GM21360 (cell line): ENCODE measurements at regions not wholly inside any gene's neighbourhood (a gene's known extent, or its start where the extent isn't known, plus 50 kb on each side); places are given as distances from the start of the nearest gene placed in this dataset.

ENCODE experiments used
- ATAC-seq: cut with Tn5 transposase; IDR thresholded peaks from one replicate; pipeline ENCODE4 v1.9.1; 2021; ENCODE audit warnings: mild to moderate bottlenecking, moderate library complexity; ENCODE audit not compliant: unreplicated experiment

- ATAC-seq = no peak
Observed at GRCh38 chr18:10207682-10208345, 246.6 kb upstream of the APCDD1 start.

GRCh38 chr18:10209302-10209701, 245.1 kb upstream of the APCDD1 start:
- ATAC-seq = no peak

- no peak for ATAC-seq
Observed at GRCh38 chr18:10210057-10210633, 244.3 kb upstream of the APCDD1 start.

- ATAC-seq = peak; percentile 78
Observed at GRCh38 chr18:10213526-10213925, 240.9 kb upstream of the APCDD1 start.

GRCh38 chr18:10215446-10215845, 239.0 kb upstream of the APCDD1 start:
- no peak for ATAC-seq

- no peak for ATAC-seq
Observed at GRCh38 chr18:10216791-10217190, 237.6 kb upstream of the APCDD1 start.

- no peak for ATAC-seq
Observed at GRCh38 chr18:10217211-10217610, 237.2 kb upstream of the APCDD1 start.

GRCh38 chr18:10225300-10225699, 229.1 kb upstream of the APCDD1 start:
- ATAC-seq = no peak

GRCh38 chr18:10226971-10227370, 227.5 kb upstream of the APCDD1 start:
- no peak for ATAC-seq

GRCh38 chr18:10228326-10228725, 226.1 kb upstream of the APCDD1 start:
- no peak for ATAC-seq

- no peak for ATAC-seq
Observed at GRCh38 chr18:10229458-10229857, 225.0 kb upstream of the APCDD1 start.

GRCh38 chr18:10230072-10230471, 224.4 kb upstream of the APCDD1 start:
- ATAC-seq = no peak

- no peak for ATAC-seq
Observed at GRCh38 chr18:10231220-10231619, 223.2 kb upstream of the APCDD1 start.

GRCh38 chr18:10232062-10232461, 222.4 kb upstream of the APCDD1 start:
- ATAC-seq = no peak

GRCh38 chr18:10233082-10233875, 221.2 kb upstream of the APCDD1 start:
- no peak for ATAC-seq

- ATAC-seq = no peak
Observed at GRCh38 chr18:10234281-10234680, 220.2 kb upstream of the APCDD1 start.

- ATAC-seq = no peak
Observed at GRCh38 chr18:10234912-10235660, 219.3 kb upstream of the APCDD1 start.

GRCh38 chr18:10235661-10235952, 218.8 kb upstream of the APCDD1 start:
- ATAC-seq = no peak

- ATAC-seq = no peak
Observed at GRCh38 chr18:10239103-10239502, 215.3 kb upstream of the APCDD1 start.

GRCh38 chr18:10239991-10240634, 214.3 kb upstream of the APCDD1 start:
- no peak for ATAC-seq

- ATAC-seq = no peak
Observed at GRCh38 chr18:10240973-10241372, 213.5 kb upstream of the APCDD1 start.
